ENCODE measurements at regions not wholly inside any gene's neighbourhood (a gene's known extent, or its start where the extent isn't known, plus 50 kb on each side); places are given as distances from the start of the nearest gene placed in this dataset.

DNA sequence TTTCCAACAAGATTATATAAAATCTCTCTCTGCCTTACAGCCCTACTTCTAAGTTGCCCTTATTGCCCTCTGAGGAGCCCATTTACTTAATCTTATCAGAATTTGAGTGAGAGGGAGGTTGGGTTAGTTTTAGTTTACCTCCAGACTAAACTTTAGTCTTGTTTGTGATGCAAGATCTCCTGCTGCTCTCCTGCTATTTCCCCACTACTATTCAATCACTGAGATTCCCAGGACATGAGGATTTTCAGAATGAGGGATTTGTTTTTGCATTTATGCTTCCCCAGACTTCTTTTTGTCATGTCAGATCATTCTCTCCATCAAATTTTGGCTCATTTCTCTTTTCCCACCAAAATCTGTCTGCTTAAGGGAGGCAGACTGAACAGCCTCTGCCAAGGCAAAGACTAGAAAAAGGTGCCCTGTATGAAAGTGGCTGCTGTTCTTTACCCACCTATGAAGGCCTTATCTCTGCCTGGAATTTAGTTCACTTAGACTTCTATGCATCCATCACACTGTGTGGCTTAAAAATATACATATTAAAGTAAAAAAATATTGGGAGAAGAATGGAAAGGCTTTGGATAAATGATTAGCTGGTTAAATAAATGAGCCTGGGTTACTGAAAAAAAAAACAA is 401.3 kb downstream of the PID1 start:
- Histone ChIP-seq H3K27me3 (ENCODE audit: control insufficient read depth, insufficient read depth, low read length) (no peaks in the 10 kb centered on the region), H3K4me3 (ENCODE audit: low read depth, low read length) (no peak overlapping the region), H3K36me3 (ENCODE audit: control insufficient read depth, insufficient read depth, low read length) (no peaks in the 10 kb centered on the region)
- DNase-seq (ENCODE audit: low read depth): no peak
- TF ChIP-seq, protein P1, sequence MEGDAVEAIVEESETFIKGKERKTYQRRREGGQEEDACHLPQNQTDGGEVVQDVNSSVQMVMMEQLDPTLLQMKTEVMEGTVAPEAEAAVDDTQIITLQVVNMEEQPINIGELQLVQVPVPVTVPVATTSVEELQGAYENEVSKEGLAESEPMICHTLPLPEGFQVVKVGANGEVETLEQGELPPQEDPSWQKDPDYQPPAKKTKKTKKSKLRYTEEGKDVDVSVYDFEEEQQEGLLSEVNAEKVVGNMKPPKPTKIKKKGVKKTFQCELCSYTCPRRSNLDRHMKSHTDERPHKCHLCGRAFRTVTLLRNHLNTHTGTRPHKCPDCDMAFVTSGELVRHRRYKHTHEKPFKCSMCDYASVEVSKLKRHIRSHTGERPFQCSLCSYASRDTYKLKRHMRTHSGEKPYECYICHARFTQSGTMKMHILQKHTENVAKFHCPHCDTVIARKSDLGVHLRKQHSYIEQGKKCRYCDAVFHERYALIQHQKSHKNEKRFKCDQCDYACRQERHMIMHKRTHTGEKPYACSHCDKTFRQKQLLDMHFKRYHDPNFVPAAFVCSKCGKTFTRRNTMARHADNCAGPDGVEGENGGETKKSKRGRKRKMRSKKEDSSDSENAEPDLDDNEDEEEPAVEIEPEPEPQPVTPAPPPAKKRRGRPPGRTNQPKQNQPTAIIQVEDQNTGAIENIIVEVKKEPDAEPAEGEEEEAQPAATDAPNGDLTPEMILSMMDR (IDR thresholded peaks at IDR 0.05; ENCODE audit: insufficient read depth, low read length, poor library complexity, severe bottlenecking): no peak

DNA sequence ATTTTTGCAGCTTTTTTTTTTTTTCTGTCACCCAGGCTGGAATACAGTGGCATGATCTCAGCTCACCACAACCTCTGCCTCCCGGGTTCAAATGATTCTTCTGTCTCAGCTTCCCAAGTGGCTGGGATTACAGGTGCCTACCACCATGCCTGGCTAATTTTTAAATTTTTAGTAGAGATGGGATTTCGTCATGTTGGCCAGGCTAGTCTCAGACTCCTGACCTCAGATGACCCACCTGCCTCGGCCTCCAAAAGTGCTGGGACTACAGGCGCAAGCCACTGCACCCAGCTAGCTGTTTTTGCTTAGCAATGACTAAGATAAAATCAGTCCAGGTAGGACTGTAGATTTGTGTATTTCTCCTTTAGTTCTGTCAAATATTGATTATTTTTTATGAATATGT is 403.7 kb downstream of the PID1 start:
- Histone ChIP-seq H3K27me3 (ENCODE audit: control insufficient read depth, insufficient read depth, low read length) (no peaks in the 10 kb centered on the region), H3K36me3 (ENCODE audit: control insufficient read depth, insufficient read depth, low read length) (no peaks in the 10 kb centered on the region), H3K4me3 (ENCODE audit: low read depth, low read length) (no peak overlapping the region)
- no peak for DNase-seq (ENCODE audit: low read depth)
- TF ChIP-seq, protein P1 (IDR thresholded peaks at IDR 0.05; ENCODE audit: insufficient read depth, low read length, poor library complexity, severe bottlenecking): no peak

- Histone ChIP-seq H3K4me3 (ENCODE audit: low read depth, low read length) (no peak overlapping the region), H3K36me3 (ENCODE audit: control insufficient read depth, insufficient read depth, low read length) (no peaks in the 10 kb centered on the region), H3K27me3 (ENCODE audit: control insufficient read depth, insufficient read depth, low read length) (no peaks in the 10 kb centered on the region)
- TF ChIP-seq, protein P1 (IDR thresholded peaks at IDR 0.05; ENCODE audit: insufficient read depth, low read length, poor library complexity, severe bottlenecking): no peak
- DNase-seq (ENCODE audit: low read depth): no peak
Observed at GRCh38 chr2:228866781-228867180, 404.3 kb downstream of the PID1 start.

DNA sequence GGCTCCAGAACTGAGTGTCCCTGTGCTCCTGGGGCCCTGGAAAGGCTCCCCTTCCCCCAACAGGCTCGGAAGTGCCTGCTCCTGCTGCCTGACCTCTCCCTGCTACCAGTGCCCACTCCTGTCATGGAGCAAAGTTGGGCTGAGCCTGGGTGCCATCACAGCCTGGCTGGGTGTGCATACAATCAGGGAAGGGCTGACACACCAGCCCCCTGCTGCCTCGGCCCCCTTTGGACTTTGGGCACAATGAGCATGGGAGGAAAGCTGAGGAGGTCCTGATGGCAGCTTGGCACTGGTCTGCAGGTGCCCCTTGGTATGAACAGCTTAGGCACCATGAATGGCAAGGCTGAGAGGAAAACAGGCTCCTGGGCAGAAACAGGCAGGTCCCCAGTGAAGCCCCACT is 405.0 kb downstream of the PID1 start:
- TF ChIP-seq, protein P1 (IDR thresholded peaks at IDR 0.05; ENCODE audit: insufficient read depth, low read length, poor library complexity, severe bottlenecking): no peak
- no peak for DNase-seq (ENCODE audit: low read depth)
- no peak overlapping the region for H3K4me3 ChIP-seq (ENCODE audit: low read depth, low read length)
- H3K27me3 ChIP-seq (ENCODE audit: control insufficient read depth, insufficient read depth, low read length): no peaks in the 10 kb centered on the region
- H3K36me3 ChIP-seq (ENCODE audit: control insufficient read depth, insufficient read depth, low read length): no peaks in the 10 kb centered on the region

DNA sequence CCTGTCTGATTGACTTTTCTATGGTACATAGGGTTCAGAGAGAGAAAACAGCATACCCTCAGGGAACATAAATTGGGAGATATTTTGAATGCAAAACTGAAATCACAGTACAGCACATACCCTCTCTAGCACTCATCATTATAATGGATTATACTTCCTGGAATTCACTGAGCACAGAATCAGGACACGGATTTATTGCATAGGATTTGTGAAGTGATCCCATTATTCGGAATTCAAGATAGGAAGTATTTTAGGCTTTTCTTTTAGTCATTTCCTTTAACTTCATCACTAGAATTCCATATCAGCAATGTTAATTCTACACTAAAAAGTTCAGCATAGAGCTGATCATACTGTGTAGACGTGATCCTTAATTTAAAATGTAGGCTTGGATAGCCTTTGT is 407.0 kb downstream of the PID1 start:
- DNase-seq (ENCODE audit: low read depth): no peak
- no peaks in the 10 kb centered on the region for H3K27me3 ChIP-seq (ENCODE audit: control insufficient read depth, insufficient read depth, low read length)
- H3K36me3 ChIP-seq (ENCODE audit: control insufficient read depth, insufficient read depth, low read length): no peaks in the 10 kb centered on the region
- no peak overlapping the region for H3K4me3 ChIP-seq (ENCODE audit: low read depth, low read length)
- TF ChIP-seq, protein P1 (IDR thresholded peaks at IDR 0.05; ENCODE audit: insufficient read depth, low read length, poor library complexity, severe bottlenecking): no peak

- Histone ChIP-seq H3K4me3 (ENCODE audit: low read depth, low read length) (no peak overlapping the region), H3K36me3 (ENCODE audit: control insufficient read depth, insufficient read depth, low read length) (no peaks in the 10 kb centered on the region), H3K27me3 (ENCODE audit: control insufficient read depth, insufficient read depth, low read length) (no peaks in the 10 kb centered on the region)
- TF ChIP-seq, protein P1 (IDR thresholded peaks at IDR 0.05; ENCODE audit: insufficient read depth, low read length, poor library complexity, severe bottlenecking): no peak
- no peak for DNase-seq (ENCODE audit: low read depth)
Observed at GRCh38 chr2:228860601-228861285, 410.3 kb downstream of the PID1 start.
